Endothelial cell of umbilical vein (primary cell): ENCODE measurements at regions not wholly inside any gene's neighbourhood (a gene's known extent, or its start where the extent isn't known, plus 50 kb on each side); places are given as distances from the start of the nearest gene placed in this dataset.

Experiments used
- BruUV-seq: library from RNA; stranded (reverse); fragments of 400-500 nt; replicated peaks from 2 replicates; lab custom pipeline; 2021; lab: Mats Ljungman, UMichigan
- CTCF ChIA-PET: fragments of 300-600, 350-600 bp; sonication (Branson Sonifier 250); formaldehyde crosslinking; loops from one replicate; lab custom pipeline; 2021; ENCODE audit warnings: antibody characterized with exemption, inconsistent platforms; lab: Charles Lee
- POLR2A ChIA-PET: fragments of 300-600, 350-600 bp; sonication (Branson Sonifier 250); formaldehyde crosslinking; loops from one replicate; lab custom pipeline; 2021; ENCODE audit warnings: antibody characterized with exemption, inconsistent platforms; lab: Charles Lee
- DNase-seq: peaks from one replicate; pipeline ENCODE4 v3.0.0-alpha.2; 2011; ENCODE audit warnings: low read depth, low spot score
- FAIRE-seq: peaks from 2 replicates; lab custom pipeline; 2011; peaks lifted over from hg19 to GRCh38; lab: Jason Lieb, UNC
- H2AFZ ChIP-seq: 2 replicates; pipeline ENCODE4 v1.6.0; 2012; ENCODE audit warnings: low read depth, low read length, control low read depth, inconsistent platforms
- H3K27ac ChIP-seq: 2 replicates; pipeline ENCODE4 v1.5.1; 2011; ENCODE audit warnings: low read depth, mild to moderate bottlenecking, control low read depth, low read length, moderate library complexity; ENCODE audit not compliant: insufficient read depth
- H3K27me3 ChIP-seq, 2 experiments: 2 replicates each; pipeline versions ENCODE4 v1.6.0 to v1.6.1; 2011; ENCODE audit warnings: low read length in 2 of 2, mixed read lengths in 1 of 2; ENCODE audit not compliant: control insufficient read depth in 2 of 2, insufficient read depth in 2 of 2
- H3K36me3 ChIP-seq, 2 experiments: 2 replicates in 1 of 2; 3 replicates in 1 of 2; pipeline ENCODE4 v1.5.1; 2011; ENCODE audit warnings: low read length in 2 of 2, mild to moderate bottlenecking in 1 of 2, moderate library complexity in 1 of 2; ENCODE audit not compliant: control insufficient read depth in 2 of 2, insufficient read depth in 2 of 2; ENCODE audit errors: extremely low read depth in 1 of 2
- H3K4me1 ChIP-seq: 3 replicates; pipeline ENCODE4 v1.5.1; 2011; ENCODE audit warnings: mild to moderate bottlenecking, low read length; ENCODE audit not compliant: control insufficient read depth, insufficient read depth; ENCODE audit errors: extremely low read depth
- H3K4me2 ChIP-seq: 2 replicates; pipeline ENCODE4 v1.6.1; 2011; ENCODE audit warnings: low read length, control low read depth, mixed read lengths; ENCODE audit not compliant: insufficient read depth
- H3K4me3 ChIP-seq, 3 experiments: fragments of 200-600 bp in 1 of 3; sonication (generic), shearing (Covaris generic) in 1 of 3; replicated peaks in 1 of 3; 2 replicates each; pipeline ENCODE4 v1.5.1; 2011 to 2016; ENCODE audit warnings: control low read depth in 3 of 3, low read length in 3 of 3, mild to moderate bottlenecking in 2 of 3, inconsistent platforms in 1 of 3, low read depth in 1 of 3, moderate library complexity in 1 of 3; ENCODE audit not compliant: insufficient read depth in 1 of 3
- H3K79me2 ChIP-seq: 2 replicates; pipeline ENCODE4 v1.6.0; 2012; ENCODE audit warnings: low read length, inconsistent platforms; ENCODE audit not compliant: control insufficient read depth, insufficient read depth
- H3K9ac ChIP-seq: replicated peaks from 2 replicates; pipeline ENCODE3; 2011; ENCODE audit warnings: low read length, control low read depth; ENCODE audit not compliant: insufficient read depth; ENCODE audit errors: extremely low read depth
- H3K9me1 ChIP-seq: replicated peaks from 3 replicates; pipeline ENCODE4 v1.6.0; 2011; ENCODE audit warnings: mild to moderate bottlenecking, low read length; ENCODE audit not compliant: control insufficient read depth, insufficient read depth; ENCODE audit errors: extremely low read depth
- H3K9me3 ChIP-seq: replicated peaks from 2 replicates; pipeline ENCODE4 v1.5.1; 2012; ENCODE audit warnings: low read length, inconsistent platforms; ENCODE audit not compliant: control insufficient read depth, insufficient read depth
- H4K20me1 ChIP-seq: replicated peaks from 2 replicates; pipeline ENCODE3; 2011; ENCODE audit warnings: mild to moderate bottlenecking, low read length; ENCODE audit not compliant: control insufficient read depth, insufficient read depth; ENCODE audit errors: extremely low read depth
- EZH2 ChIP-seq: IDR thresholded peaks from 2 replicates; pipeline ENCODE4 v1.6.1; 2012; ENCODE audit warnings: borderline replicate concordance, low read depth, mild to moderate bottlenecking, moderate library complexity, low read length, inconsistent platforms; ENCODE audit not compliant: severe bottlenecking
- FOS ChIP-seq: IDR thresholded peaks from 2 replicates; pipeline ENCODE4 v1.6.1; 2011; ENCODE audit warnings: mild to moderate bottlenecking, low read length, moderate library complexity, borderline replicate concordance; ENCODE audit not compliant: insufficient read depth
- GATA2 ChIP-seq: IDR thresholded peaks from 2 replicates; pipeline ENCODE4 v1.7.0; 2011; ENCODE audit warnings: low read depth, mild to moderate bottlenecking, moderate library complexity, mixed read lengths, low read length; ENCODE audit not compliant: insufficient read length, insufficient read depth
- JUN ChIP-seq: IDR thresholded peaks from 2 replicates; pipeline ENCODE4 v1.6.1; 2011; ENCODE audit warnings: borderline replicate concordance, low read depth; ENCODE audit not compliant: insufficient read length, insufficient read depth
- MAX ChIP-seq: IDR thresholded peaks from 2 replicates; pipeline ENCODE4 v1.6.1; 2011; ENCODE audit not compliant: insufficient read depth, insufficient read length
- MYC ChIP-seq: IDR thresholded peaks from one replicate; pipeline ENCODE4 v1.6.1; 2011; ENCODE audit warnings: mild to moderate bottlenecking, low read depth, low read length
- POLR2A ChIP-seq: IDR thresholded peaks from 2 replicates; pipeline ENCODE4 v1.6.1; 2012; ENCODE audit warnings: low read depth, mild to moderate bottlenecking, control low read depth, low read length
- POLR2AphosphoS5 ChIP-seq: IDR thresholded peaks from 2 replicates; pipeline ENCODE4 v1.6.1; 2012; ENCODE audit warnings: low read depth, mild to moderate bottlenecking, control low read depth, low read length, moderate library complexity; ENCODE audit not compliant: insufficient read depth
- dilution Hi-C: fragments of 300-500 bp; cut with MboI; formaldehyde crosslinking; loops from one replicate; pipeline ENCODE4 v1.15.0; 2019; ENCODE audit warnings: low sequenced_read_pairs; ENCODE audit not compliant: extremely low pct_ligation_motif_present
- intact Hi-C: fragments of 100-400 bp; cut with micrococcal nuclease; formaldehyde crosslinking; loops from one replicate; pipeline ENCODE4 v1.10.0; 2022
- TF ChIP-seq, protein P1 (sequence below), 2 donors: IDR thresholded peaks; 1 replicate in 1 of 2; 2 replicates in 1 of 2; pipeline ENCODE4 v1.5.1; 2011; ENCODE audit warnings: low read length in 2 of 2, mild to moderate bottlenecking in 2 of 2, moderate library complexity in 2 of 2, control low read depth in 1 of 2, inconsistent platforms in 1 of 2, low read depth in 1 of 2; ENCODE audit not compliant: insufficient read depth in 1 of 2; ENCODE audit errors: extremely low read depth in 1 of 2

DNA sequence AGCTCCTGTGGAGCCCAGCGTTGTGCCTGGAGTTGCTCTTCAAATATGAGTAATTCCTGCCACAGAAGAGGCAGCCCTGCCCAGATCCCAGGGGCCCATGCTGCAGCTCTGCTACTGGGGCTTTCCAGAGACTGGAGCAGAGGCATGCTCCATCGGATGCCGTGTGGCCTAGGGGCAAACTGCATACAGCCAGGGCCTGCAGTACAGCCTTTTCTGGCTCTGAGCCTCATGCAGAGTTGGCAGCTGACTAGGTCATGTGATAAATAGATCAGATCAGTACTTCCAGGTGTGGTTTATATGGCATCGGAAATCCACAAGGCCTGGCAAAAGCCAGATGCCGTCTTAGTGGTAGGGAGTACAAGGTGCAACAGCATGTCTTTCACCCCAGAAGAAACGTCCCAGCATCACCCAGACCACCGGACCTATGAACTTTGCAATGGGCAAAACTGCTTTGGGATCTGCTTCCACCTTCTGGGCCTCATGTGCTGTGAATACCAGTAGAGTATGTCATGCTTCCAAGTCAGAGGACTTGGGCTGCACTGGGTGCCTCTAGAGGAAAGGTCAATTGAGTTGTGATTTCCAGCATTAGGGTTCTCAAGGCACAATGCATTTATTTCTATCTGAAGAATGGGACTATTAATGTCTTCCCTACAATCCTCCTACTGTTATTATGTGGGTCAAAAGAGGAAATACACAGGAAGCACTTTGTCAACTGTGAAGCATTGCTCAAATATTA lies 250.7 kb upstream of the ZNF32 start:
- H3K4me2 ChIP-seq, result no peak overlapping the region
- H3K4me1 ChIP-seq, result no peaks in the 10 kb centered on the region
- H3K9me1 ChIP-seq, result no peaks in the 10 kb centered on the region
- H3K79me2 ChIP-seq, result no peaks in the 10 kb centered on the region
- no peak for DNase-seq
- no peak overlapping the region for H3K4me3 ChIP-seq
- H2AFZ ChIP-seq, result no peak overlapping the region
- no peak overlapping the region for H3K9ac ChIP-seq
- no TSS peak for BruUV-seq
- H3K27ac ChIP-seq, result no peak overlapping the region
- FAIRE-seq, result no peak
- intact Hi-C loops, result no loop called here
- peaks cover 11 to 12% of the 10 kb centered on the region in 2 experiments for H3K27me3 ChIP-seq
- ChIA-PET POLR2A (no interaction called here), CTCF (interaction anchor here (1.8 to 2.2 kb wide), 2 partner anchors 14 to 210 kb away, joined by 5 read pairs; no protein-coding TSS in a partner anchor)
- dilution Hi-C loops, result no loop called here
- no peaks in the 10 kb centered on the region for H3K36me3 ChIP-seq
- no peak for TF ChIP-seq EZH2
- no peak for TF ChIP-seq MYC
- TF ChIP-seq FOS, result no peak
- TF ChIP-seq GATA2, result no peak
- TF ChIP-seq, protein P1, sequence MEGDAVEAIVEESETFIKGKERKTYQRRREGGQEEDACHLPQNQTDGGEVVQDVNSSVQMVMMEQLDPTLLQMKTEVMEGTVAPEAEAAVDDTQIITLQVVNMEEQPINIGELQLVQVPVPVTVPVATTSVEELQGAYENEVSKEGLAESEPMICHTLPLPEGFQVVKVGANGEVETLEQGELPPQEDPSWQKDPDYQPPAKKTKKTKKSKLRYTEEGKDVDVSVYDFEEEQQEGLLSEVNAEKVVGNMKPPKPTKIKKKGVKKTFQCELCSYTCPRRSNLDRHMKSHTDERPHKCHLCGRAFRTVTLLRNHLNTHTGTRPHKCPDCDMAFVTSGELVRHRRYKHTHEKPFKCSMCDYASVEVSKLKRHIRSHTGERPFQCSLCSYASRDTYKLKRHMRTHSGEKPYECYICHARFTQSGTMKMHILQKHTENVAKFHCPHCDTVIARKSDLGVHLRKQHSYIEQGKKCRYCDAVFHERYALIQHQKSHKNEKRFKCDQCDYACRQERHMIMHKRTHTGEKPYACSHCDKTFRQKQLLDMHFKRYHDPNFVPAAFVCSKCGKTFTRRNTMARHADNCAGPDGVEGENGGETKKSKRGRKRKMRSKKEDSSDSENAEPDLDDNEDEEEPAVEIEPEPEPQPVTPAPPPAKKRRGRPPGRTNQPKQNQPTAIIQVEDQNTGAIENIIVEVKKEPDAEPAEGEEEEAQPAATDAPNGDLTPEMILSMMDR (IDR thresholded peaks at IDR 0.05; ENCODE audit: extremely low read depth in 1 of 2, insufficient read depth in 1 of 2, low read depth in 1 of 2, low read length in 2 of 2), result no peak
- TF ChIP-seq MAX, result no peak
- TF ChIP-seq JUN, result no peak
- no peak for TF ChIP-seq POLR2A
- TF ChIP-seq POLR2AphosphoS5, result no peak
- H4K20me1 ChIP-seq, result no peaks in the 10 kb centered on the region
- H3K9me3 ChIP-seq, result no peaks in the 10 kb centered on the region
